Upper lobe of left lung (tissue), 4 donors: ENCODE measurements at regions not wholly inside any gene's neighbourhood (a gene's known extent, or its start where the extent isn't known, plus 50 kb on each side); places are given as distances from the start of the nearest gene placed in this dataset.

Experiments
- POLR2A ChIP-seq, 4 donors: fragments of 450-650 bp; IDR thresholded peaks; one replicate each; pipeline ENCODE4 v1.5.1; 2016 to 2017; ENCODE audit warnings: antibody characterized with exemption in 4 of 4, mild to moderate bottlenecking in 2 of 4
- POLR2AphosphoS5 ChIP-seq, 2 donors: sonication (generic); formaldehyde crosslinking; IDR thresholded peaks; one replicate each; pipeline ENCODE4 v1.5.1; 2017; ENCODE audit warnings: antibody characterized with exemption in 2 of 2

DNA sequence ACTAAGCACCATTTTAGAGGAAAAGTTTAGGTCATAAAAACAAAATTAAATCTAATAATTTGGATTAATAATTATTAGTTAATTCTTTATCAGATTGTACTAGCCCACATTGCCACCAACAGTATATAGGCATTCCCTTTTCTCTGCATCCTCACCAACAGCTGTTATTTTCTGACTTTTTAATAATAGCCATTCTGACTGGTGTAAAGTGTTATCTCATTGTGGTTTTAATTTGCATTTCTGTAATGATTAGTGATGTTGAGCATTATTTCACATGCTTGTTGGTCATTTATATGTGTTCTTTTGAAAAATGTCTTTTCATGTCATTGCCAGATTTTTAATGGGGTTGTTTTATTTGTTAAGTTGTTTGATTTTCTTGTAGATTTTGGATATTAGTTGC, 319.1 kb upstream of the SYNCRIP start:
- TF ChIP-seq POLR2A (IDR thresholded peaks at IDR 0.05) (no peak), POLR2AphosphoS5 (IDR thresholded peaks at IDR 0.05) (no peak)
